Left cardiac atrium (tissue), 2 donors: ENCODE measurements at regions not wholly inside any gene's neighbourhood (a gene's known extent, or its start where the extent isn't known, plus 50 kb on each side); places are given as distances from the start of the nearest gene placed in this dataset.

Experiments used
- microRNA-seq, 2 donors: library from miRNA; unstranded; fragments of <30 nt; microRNA quantifications; one replicate each; pipeline ENCODE4 v1.2.0, GENCODE V29; 2020
- donor health status: DM: no; HTN: yes; CAD: no; lungs with severe emphysema.
- donor health status: DM: yes; HTN: yes; CAD: no.

Small RNA genes in the stretch of these regions (microRNA-seq; reads per million reads assigned to microRNA genes)
- 0 reads per million in 2 donors for gene MIR587
